AML-193 (cell line): ENCODE measurements at regions not wholly inside any gene's neighbourhood (a gene's known extent, or its start where the extent isn't known, plus 50 kb on each side); places are given as distances from the start of the nearest gene placed in this dataset.
"Not testable (repeated sequence)": the region's sequence is repeated elsewhere in the genome, so short reads cannot be mapped to it uniquely, and the experiment has no call there.

Experiments used
- DNase-seq, 2 experiments: peaks; one replicate each; lab custom pipeline; 2025; lab: John Stamatoyannopoulos, UW

DNA sequence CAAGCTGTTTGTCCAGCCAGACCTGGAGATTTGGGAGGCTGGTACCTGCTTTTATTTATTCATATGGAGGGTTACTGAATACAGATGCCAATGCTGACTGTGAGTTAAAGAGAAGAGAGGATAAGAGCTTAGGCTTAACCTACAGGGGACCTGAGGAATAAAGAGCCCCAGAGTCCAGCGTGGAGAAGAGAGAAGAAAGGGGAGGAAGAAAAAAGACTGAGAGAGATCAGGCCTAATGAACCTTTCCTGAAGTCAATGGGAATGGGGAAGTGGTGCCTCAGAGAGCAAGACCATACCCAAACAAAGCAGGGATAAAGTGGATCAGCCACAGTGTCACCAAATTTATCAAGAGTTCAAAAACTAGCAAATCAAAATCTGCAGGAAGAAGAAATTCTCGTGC lies 348.6 kb upstream of the KCNH7 start:
- no peak for DNase-seq

GRCh38 chr2:163185160-163185559 lies 346.6 kb upstream of the KCNH7 start:
- DNase-seq: no peak

DNA sequence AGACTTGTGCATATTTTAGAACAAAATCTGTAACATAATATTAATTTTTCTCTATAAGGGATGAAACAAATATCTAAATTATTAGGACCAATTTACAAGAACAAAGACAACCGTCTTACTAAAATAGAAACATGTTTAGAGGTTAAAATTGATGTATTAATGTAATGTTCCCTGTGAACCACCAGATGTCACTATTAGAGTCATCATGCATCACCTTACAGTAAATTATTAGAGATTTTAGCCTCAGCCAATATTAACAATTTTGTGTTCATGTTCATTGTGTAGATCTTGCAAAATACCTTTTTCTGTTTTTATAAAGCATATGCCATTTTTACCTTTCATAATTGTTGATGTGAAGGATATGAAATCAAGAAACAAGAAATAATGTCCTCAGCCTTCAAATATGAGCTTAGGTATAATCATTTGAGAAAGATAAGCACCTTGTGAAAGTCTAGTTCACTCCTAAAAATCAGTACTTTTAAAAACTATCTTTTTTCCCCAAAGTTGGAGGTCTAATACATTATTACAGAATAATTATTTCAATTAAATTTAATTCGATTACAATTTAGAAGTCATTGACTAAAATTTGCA lies 344.3 kb upstream of the KCNH7 start:
- peak; percentile 12 to 34 for DNase-seq

DNA sequence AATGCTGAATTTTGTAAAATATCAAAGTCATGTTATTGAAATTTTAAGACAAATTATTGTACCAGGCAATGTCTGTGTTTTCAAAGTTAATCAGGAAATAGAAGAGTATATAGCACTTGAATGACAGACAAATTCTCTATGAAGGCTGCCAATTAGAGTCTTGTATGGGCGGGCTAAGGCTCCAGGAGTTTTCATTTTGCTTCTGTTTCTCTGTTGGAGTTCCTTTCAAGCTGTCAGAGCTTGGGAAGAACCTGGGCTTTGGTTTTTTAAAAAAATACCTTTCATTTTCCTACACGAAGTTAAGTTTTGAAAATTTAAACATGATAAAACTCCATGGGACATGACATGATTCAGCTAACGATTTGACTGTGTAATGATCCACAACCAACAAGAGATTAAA lies 339.0 kb upstream of the KCNH7 start:
- no peak for DNase-seq

GRCh38 chr2:163175294-163175693 lies 336.7 kb upstream of the KCNH7 start:
- DNase-seq: no peak

GRCh38 chr2:163173591-163173990 lies 335.0 kb upstream of the KCNH7 start:
- no peak for DNase-seq

- no peak for DNase-seq
These were observed 333.4 kb upstream of the KCNH7 start for GRCh38 chr2:163171786-163172530.

GRCh38 chr2:163157891-163158496 lies 319.4 kb upstream of the KCNH7 start:
- DNase-seq: peak in 1 of 2 experiments; percentile 5

GRCh38 chr2:163157411-163157810 lies 318.8 kb upstream of the KCNH7 start:
- no peak for DNase-seq

- no peak for DNase-seq
These were observed 317.4 kb upstream of the KCNH7 start for GRCh38 chr2:163155925-163156324.

GRCh38 chr2:163155279-163155883 lies 316.8 kb upstream of the KCNH7 start:
- DNase-seq: peak; percentile 20 to 40

- DNase-seq: no peak
These were observed 304.1 kb upstream of the KCNH7 start for GRCh38 chr2:163142618-163143017.

- DNase-seq: no peak
These were observed 300.4 kb upstream of the KCNH7 start for GRCh38 chr2:163138947-163139346.

DNA sequence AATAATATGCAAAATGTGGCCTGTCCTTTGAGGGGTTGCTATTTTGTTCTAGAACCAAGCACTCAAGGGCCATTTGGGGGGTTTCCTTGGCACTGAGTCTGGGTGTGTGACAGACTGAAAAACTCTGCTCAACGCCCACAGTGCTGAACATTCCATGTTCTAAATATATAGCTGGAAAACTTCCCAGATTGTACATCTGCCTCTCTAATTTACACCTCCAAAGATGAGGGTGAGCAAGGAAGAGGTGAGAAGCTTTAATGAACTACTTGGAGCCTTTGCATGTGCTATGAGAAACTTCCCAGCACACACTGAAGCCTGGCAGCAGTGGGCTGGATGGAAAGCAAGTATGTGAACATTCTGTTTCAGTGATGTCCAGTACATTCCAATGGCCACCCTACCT lies 296.7 kb upstream of the KCNH7 start:
- no peak for DNase-seq

GRCh38 chr2:163133602-163134001 lies 295.0 kb upstream of the KCNH7 start:
- no peak for DNase-seq

- DNase-seq: peak; percentile 15 to 26
These were observed 294.3 kb upstream of the KCNH7 start for GRCh38 chr2:163132850-163133249.

- DNase-seq: not testable (repeated sequence)
These were observed 293.6 kb upstream of the KCNH7 start for GRCh38 chr2:163132207-163132606.

DNA sequence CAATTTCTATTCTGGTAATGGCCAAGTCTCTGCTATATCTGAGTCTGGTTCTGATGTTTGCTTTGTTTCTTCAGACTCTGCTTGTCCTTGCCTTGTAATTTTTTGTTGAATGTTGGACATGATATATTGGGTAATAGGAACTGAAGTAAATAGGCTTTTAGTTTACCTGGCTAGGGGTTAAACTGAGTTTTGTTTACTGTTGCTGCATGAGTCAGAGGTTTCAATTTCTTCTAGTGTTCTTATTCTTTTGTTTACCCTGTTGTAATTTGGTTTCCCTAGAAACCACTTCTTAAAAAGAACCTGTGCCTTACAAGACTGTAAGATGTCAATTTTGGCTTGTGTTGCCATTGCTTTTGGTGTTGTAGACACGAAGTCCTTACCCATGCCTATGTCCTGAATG lies 285.0 kb upstream of the KCNH7 start:
- DNase-seq: no peak

DNA sequence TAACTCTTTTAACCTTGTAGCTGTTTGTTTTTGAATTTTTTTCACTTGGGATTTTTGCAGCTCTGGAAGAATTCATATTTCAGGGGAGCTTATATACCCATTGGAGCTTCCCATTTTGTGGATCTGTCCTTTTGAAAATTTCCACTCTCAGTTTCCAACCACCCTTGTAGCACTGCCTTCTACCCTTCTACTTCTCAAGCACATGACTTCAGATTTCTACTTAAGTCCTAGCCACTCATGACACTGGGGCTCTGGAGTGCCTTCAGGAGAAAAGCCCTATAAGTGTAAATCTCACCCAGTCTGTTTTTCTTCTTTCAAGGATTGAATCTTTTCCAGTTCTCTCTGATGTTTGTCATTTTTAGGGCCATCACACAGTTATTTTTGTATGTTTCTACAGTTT lies 283.7 kb upstream of the KCNH7 start:
- no peak for DNase-seq

DNA sequence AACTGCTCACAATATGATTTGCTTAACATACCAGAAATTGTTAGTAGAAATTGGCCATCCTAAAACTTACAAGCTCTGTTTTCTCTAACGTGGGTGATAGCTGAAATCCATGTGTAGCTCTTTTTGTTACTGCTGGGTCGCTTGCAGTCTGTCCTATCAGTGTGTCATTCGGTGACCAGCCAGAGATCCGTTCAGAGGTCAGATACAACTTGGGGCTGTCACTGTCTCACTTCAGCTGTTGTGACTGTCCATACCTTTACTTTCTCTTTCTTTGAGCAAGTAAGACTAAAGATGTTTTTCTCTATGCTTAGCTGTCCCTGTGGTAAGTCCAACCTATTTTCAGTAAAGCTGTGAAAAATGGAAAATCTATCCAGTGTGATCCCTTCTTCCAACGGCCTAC lies 282.9 kb upstream of the KCNH7 start:
- no peak for DNase-seq

GRCh38 chr2:163119966-163120365 lies 281.4 kb upstream of the KCNH7 start:
- no peak for DNase-seq

DNA sequence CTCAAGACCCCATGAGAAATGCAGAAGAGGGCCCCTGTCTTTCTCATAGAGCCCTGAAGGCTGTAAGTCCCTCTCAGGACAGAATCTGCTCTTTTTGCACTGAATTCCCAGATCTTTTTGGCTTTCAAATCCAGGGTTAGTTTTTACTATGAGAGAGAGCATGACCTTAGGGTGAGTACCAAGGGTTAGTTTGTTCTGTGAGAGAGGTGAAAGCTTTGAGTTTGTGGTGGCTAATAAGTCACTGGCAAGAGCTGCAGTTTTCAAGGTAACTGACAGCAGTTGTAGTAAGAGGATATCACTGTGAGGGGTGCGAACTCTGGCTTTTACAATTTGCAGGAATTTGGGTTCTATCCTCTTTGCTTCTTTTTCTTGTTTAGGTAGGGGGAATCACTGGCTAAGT lies 248.4 kb upstream of the KCNH7 start:
- no peak for DNase-seq
